Fibroblast of skin of left quadriceps (primary cell): ENCODE measurements at regions not wholly inside any gene's neighbourhood (a gene's known extent, or its start where the extent isn't known, plus 50 kb on each side); places are given as distances from the start of the nearest gene placed in this dataset.

Experiments used
- DNase-seq, 2 experiments: peaks; one replicate each; pipeline ENCODE4 v3.0.0-alpha.2; 2013; ENCODE audit warnings: low read depth in 2 of 2

GRCh38 chr9:4435197-4435596 is 55.1 kb upstream of the SLC1A1 start:
- DNase-seq = peak; percentile 6 to 8

DNA sequence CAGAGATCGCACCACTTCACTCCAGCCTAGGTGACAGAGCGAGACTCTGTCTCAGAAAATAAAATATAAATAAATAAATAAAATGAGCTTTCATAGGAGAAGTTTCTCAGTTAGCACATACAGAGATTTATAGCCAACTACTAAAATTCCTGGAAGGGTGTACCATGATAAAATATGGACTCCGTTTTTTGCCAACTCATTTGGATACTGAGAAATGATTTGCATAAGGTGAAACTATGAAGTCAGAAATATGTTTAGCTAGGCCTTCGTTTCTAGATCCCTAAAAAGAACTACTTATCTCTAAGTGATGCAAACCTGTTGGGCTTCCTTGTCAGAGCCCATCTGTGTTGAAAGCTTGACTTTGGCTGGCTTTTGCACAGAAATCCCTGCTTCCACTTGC is 56.9 kb upstream of the SLC1A1 start:
- no peak for DNase-seq

GRCh38 chr9:4430432-4431261 is 59.6 kb upstream of the SLC1A1 start:
- DNase-seq = no peak

DNA sequence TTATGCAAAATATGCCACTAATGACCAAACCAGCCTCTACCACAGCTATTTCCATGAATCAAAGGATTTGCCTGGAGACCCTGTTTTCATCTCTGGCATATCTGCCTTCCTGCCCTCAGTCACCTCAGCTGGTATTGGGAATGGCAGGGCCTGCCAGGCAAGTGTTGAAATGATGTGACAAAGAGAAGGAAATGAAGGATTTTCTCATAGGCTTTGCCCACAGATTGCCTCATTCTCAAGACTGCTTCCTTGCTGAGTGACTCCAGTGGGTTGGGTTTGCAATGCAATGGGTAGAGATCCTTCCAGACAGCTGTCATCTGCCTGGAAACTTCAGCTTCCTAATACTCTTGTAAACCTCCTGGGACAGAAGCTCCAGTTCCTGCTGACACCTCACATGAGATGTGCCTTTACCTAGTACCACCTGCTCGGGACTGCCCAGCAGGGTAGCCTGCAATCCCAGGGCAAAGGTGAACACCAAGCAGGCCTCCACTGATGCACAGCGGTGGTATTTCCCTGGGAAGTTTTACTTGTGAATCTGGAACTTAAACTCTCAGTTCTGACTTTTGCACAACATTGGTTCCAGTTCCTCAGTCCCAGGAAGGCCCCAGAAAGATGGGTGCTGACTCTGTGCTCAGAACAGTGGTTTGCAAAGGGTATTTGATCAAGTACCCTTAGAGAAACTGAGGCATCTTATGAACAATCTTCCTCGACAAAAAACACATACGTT is 64.8 kb upstream of the SLC1A1 start:
- DNase-seq = no peak

DNA sequence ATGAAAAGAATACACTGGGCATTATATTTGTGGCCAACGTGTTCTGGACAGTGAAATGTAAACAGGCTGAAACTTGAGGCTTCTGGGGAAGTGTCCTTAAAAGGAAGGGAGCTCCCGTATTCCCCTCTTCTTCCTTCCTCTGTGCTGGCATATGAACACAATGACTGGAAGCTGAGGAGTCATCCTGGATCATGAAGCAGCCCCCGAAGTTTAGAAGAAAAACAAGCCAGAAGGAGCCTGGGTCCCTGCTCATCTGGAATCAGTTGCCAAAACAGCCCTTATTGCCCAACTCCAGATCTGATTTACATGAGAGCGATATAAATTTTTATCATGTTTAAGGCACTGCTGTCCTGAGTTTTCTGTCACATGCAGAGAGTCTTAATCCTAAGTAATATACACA is 65.4 kb upstream of the SLC1A1 start:
- no peak for DNase-seq

DNA sequence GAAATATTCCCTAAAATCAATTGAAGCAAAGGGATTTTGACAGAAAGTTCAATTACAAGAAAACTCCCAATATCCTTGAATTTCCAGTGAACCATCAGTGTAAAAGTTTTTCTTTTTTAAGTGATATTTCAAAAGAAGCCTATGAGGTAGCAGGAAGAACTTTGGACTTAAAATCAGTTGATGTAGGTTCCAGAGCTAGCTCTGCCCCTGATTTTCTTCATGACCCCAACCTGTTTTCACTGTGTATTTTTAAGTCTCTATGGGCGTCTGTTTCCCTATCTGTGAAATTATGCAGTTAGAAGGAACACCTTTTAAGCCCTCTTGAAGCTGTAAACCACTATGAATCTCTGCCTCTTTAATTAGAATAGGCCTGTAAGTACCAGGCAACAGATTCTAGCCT is 66.2 kb upstream of the SLC1A1 start:
- no peak for DNase-seq

GRCh38 chr9:4423207-4423610 is 67.1 kb upstream of the SLC1A1 start:
- DNase-seq = no peak

GRCh38 chr9:4422495-4422894 is 67.8 kb upstream of the SLC1A1 start:
- DNase-seq = no peak

GRCh38 chr9:4421847-4422246 is 68.4 kb upstream of the SLC1A1 start:
- DNase-seq = no peak

- no peak for DNase-seq
These were observed 69.9 kb upstream of the SLC1A1 start for GRCh38 chr9:4420351-4420750.

GRCh38 chr9:4417578-4418325 is 72.5 kb upstream of the SLC1A1 start:
- DNase-seq = peak; percentile 8 to 10

DNA sequence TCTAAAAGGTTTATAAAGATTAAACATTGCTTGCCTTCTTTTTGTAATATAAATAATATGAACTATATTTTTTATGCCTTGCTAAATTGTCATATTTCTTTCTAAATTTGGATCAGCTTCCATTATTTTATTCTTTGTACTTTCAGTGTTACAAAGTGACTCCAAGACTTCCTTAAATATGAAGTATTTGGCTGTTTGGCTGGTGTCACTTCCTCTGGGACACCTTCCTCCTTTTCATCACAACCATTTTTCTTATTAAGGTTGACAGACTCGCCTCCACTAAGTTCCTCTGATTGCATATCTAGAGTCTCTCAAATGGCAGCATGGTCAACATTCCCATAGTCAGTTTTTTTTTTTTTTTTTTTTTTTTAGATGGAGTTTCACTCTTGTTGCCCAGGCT is 73.8 kb upstream of the SLC1A1 start:
- DNase-seq = no peak

GRCh38 chr9:4415281-4415680 is 75.0 kb upstream of the SLC1A1 start:
- DNase-seq = no peak

GRCh38 chr9:4413856-4414255 is 76.4 kb upstream of the SLC1A1 start:
- DNase-seq = no peak

- no peak for DNase-seq
These were observed 86.1 kb upstream of the SLC1A1 start for GRCh38 chr9:4404156-4404555.

GRCh38 chr9:4402501-4402900 is 87.8 kb upstream of the SLC1A1 start:
- no peak for DNase-seq

- no peak for DNase-seq
These were observed 89.5 kb upstream of the SLC1A1 start for GRCh38 chr9:4400731-4401130.

GRCh38 chr9:4397917-4398316 is 92.4 kb upstream of the SLC1A1 start:
- DNase-seq = peak; percentile 38 to 40

DNA sequence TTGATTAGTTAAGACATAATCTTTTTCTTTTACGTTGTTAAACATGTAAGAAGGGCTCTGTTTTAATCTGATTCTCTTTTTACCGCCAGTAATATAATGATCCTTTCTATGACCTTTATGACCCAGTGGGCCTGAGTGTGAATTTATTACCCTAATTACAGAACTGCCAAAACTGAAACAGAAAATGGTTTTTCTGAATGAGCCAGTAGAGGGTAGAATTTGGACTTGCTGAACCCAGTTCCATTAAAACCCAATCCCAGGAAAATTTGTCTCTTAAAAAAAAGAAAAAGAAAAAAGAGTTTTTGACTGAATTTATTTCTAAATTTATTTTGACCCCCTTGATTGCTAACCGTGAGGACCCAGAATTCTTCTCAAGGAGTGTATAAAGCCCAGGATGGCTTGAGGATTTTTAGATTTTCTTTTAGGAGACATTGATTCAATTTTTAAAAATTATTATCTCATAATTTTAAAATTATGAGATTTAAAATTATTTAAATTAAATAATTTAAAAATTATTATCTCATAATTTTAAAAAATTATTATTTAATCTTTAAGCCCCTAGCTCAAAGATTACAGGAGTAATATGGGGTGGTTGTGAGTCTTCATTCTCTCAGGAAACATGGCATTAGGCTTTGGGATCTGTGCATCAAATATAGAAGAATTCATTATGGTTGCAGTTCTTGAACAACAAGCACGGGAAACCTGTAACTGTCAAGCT is 94.1 kb upstream of the GLIS3 start:
- DNase-seq = no peak

DNA sequence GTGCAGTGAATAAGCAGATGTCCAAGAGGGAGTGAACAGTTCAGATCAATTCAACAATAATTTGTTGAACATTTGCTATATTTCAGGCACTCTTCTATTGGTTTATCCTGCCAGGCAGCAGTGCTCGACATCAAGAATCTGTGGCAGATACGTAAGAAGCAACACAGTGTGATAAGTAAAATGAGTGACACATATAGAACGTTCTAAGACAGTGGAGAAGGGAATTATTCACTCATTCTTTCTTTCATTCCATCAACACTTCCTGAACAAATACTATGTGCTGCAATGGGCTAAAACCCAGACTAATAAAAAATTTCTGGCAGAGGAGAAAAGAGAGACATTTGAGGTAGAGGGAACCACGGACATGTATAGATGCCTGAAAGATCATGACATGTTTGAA is 89.9 kb upstream of the GLIS3 start:
- no peak for DNase-seq

DNA sequence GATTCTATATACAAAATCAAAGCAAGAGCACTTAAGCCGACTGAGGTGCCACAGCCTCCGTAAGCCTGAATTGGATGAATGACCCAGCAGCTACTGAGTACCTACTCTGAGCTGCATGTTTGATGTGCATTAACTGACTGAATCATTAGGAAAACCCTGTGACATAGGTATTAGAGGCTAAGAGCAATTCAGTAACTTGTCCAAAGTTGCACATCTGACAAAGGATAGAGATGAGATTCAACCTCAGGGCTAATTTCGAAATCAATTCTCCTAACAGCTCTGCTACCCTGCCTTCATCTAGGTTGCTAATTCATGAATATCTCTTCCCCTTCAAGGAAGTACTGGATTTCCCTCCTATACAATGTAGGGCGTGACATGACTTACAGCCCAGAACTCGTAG is 89.1 kb upstream of the GLIS3 start:
- DNase-seq = no peak

DNA sequence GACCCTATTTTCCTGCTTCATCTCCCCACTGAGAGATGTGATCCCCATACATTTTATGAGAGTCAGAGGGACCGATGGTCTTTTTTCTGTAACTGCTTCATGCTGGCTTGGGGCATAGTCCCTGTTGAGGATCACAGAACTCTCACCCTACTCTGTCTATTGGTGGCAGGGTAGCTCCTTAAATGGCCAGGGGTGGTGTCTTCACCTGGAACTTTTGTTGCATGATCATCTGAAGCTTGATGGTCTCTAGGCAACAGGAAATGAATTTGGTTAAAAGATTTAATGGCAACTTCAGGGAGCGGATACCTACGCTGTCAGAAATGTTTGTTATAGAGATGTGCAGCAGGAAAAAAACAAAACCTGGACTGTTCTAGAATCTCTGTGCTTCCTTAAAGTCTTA is 87.0 kb upstream of the GLIS3 start:
- DNase-seq = no peak
